ENCODE measurements at regions not wholly inside any gene's neighbourhood (a gene's known extent, or its start where the extent isn't known, plus 50 kb on each side); places are given as distances from the start of the nearest gene placed in this dataset.

DNA sequence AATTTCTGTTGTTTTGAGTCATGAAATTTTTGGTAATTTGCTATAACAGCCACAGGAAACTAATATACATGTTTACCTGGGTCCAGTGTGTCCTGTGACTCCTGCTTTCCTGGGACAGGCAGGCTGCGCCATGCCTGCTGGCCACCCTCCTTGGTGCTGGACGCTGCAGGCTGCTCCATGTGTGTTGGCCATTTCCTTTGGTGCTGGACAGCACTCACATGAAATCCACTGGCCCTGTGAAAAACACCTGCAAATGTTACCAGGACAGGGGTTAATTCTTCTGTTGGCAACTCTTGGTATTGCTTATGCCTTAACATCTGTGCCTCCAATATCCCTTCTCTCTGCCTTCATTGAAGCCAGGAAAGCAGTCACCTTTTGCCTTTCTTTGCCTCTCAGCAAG lies 86.9 kb upstream of the ATP10A start:
- no peak for DNase-seq (ENCODE audit: insufficient read length, low spot score)
- no peak for TF ChIP-seq CTCF (IDR thresholded peaks at IDR 0.05; ENCODE audit: insufficient read depth, missing control alignments)
- FAIRE-seq, result no peak

- FAIRE-seq (no peak), DNase-seq (ENCODE audit: insufficient read length, low spot score) (no peak)
- TF ChIP-seq CTCF (IDR thresholded peaks at IDR 0.05; ENCODE audit: insufficient read depth, missing control alignments), result peak; percentile 34
These were observed 84.5 kb upstream of the ATP10A start for GRCh38 chr15:25947323-25948314.

- no peak for TF ChIP-seq CTCF (IDR thresholded peaks at IDR 0.05; ENCODE audit: insufficient read depth, missing control alignments)
- DNase-seq (ENCODE audit: insufficient read length, low spot score) (no peak), FAIRE-seq (no peak)
These were observed 83.2 kb upstream of the ATP10A start for GRCh38 chr15:25946241-25946805.

DNA sequence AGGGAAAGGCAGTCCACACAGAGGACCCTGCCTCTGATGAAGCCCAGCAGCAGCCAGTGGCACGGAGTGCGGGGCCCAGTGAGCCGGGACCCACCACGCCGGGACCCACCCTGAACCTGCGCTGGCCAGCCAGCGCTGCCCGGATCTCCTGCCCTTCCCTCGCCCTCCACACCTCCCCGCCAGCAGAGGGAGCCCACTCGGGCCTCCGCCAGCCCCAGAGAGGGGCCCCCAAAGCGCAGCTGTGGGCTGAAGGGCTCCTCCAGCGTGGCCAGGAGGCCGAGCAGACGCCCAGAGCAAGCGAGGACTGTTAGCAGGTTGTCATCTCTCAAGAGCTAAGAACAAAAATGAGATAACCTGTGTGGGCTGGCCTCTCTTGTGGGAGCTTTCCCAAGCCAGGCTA lies 81.3 kb upstream of the ATP10A start:
- DNase-seq (ENCODE audit: insufficient read length, low spot score) (no peak), FAIRE-seq (no peak)
- no peak for TF ChIP-seq CTCF (IDR thresholded peaks at IDR 0.05; ENCODE audit: insufficient read depth, missing control alignments)

- no peak for DNase-seq (ENCODE audit: insufficient read length, low spot score)
- no peak for FAIRE-seq
- no peak for TF ChIP-seq CTCF (IDR thresholded peaks at IDR 0.05; ENCODE audit: insufficient read depth, missing control alignments)
These were observed 80.7 kb upstream of the ATP10A start for GRCh38 chr15:25943831-25944230.

DNA sequence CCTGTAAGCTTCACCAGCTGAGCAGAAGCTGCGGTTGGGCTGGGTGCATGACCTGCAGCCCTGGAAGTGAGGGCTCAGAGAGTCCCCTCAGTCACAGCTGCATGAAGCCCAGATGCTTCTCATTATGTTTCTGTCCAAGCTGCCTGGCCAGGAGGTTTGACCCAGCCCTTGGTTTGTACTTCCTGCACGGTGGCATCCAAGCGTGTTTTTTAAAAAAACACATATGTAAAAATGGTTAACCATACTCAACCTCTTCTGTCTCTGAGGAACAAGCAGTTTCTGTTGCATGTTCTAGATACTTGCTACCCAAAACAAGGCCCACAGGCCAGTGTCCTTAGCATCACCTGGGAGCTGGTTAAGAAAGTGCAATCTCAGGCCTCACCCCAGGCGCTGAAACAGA lies 76.0 kb upstream of the ATP10A start:
- FAIRE-seq, result no peak
- no peak for DNase-seq (ENCODE audit: insufficient read length, low spot score)
- no peak for TF ChIP-seq CTCF (IDR thresholded peaks at IDR 0.05; ENCODE audit: insufficient read depth, missing control alignments)

- FAIRE-seq (no peak), DNase-seq (ENCODE audit: insufficient read length, low spot score) (no peak)
- no peak for TF ChIP-seq CTCF (IDR thresholded peaks at IDR 0.05; ENCODE audit: insufficient read depth, missing control alignments)
These were observed 74.7 kb upstream of the ATP10A start for GRCh38 chr15:25937796-25938195.
